ENCODE measurements at regions not wholly inside any gene's neighbourhood (a gene's known extent, or its start where the extent isn't known, plus 50 kb on each side); places are given as distances from the start of the nearest gene placed in this dataset.
"Not testable (repeated sequence)": the region's sequence is repeated elsewhere in the genome, so short reads cannot be mapped to it uniquely, and the experiment has no call there.

DNA sequence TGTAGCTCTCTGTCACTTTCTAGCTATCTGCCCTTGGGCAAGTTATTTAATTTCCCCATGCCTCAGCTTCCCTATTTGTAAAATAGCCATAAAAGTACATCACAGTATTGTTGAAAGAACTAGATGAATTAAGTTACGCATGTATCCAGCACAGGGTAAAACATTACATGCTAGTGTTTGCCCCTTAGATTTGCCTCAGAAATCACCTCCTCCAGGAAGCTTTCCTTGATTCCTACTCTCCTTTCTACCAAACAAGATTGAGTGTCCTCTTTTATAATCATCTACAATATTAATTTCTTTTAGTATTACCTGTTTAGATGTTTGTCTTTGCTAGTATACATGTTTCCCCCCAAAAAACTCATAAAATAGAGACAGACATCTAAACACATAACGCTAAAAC, 369.5 kb downstream of the GBA3 start:
- DNase-seq, result no peak

- no peak for DNase-seq
These were observed 368.7 kb downstream of the GBA3 start for GRCh38 chr4:23061431-23061830.

GRCh38 chr4:23060776-23061175, 368.0 kb downstream of the GBA3 start:
- DNase-seq, result no peak

- DNase-seq, result no peak
These were observed 365.5 kb downstream of the GBA3 start for GRCh38 chr4:23058165-23058776.

DNA sequence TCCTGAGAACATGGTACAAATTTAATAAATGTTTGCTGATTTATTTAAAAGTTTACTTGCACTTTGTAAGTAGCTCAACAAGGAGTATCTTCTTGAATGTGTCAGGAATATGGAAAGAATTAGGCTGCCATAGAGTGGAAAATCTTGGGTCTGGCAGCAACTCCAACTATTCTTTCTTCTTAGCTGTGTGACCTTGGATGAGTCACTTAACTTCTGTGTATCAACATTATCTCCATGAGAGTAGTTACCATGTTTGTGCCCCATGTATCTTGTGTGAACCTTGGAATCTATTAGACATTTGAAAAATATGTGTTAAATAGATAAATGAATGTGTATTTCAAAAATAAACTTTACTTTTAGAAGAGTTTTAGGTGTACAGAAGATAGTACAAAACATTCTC, 348.8 kb downstream of the GBA3 start:
- DNase-seq, result no peak

- DNase-seq, result no peak
These were observed 347.8 kb downstream of the GBA3 start for GRCh38 chr4:23040539-23040938.

DNA sequence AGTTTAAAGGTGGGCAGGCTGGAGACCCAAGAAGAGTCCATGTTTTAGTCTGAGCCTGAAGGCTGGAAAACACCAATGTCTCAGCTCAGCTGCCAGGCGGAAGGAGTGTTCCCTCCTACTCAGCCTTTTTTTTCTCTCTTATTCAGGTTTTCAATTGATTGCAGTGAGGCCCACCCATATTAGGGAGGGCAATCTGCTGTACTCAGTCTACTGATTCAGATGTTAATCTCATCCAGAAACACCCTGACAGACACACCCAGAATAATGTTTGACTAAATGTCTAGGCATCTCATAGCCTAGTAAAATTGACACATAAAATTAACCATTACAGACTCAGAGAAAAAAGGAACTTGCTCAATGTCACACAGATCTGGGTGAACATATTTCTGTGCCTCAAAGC, 347.1 kb downstream of the GBA3 start:
- no peak for DNase-seq

- peak; percentile 31 for DNase-seq
These were observed 346.1 kb downstream of the GBA3 start for GRCh38 chr4:23038626-23039491.

DNA sequence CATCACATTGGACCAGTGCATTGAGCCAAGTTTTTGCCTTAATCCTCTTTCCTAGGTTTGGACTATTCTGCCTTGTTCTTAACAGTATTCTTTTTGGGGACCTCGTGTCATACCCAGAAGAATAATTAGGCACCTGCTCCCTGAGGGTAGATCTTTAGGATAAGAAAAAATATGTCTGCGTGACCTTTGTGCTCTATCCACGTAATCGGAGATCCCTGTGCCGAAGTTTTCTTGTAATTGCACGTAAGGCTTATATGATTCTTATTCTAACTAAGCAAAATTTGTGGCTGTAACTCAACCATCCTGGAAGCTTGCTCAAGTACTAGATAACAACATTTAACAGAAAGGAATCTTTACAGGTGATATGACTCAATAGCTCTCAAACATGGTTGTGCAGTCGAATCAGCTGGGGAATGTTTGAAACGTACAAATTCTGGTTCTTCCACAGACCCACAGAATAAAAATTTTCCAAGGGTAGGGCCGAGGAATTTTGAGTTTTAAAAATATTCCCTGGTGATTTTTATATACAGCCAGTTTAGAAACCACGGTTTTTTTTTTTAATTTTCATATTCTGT, 344.3 kb downstream of the GBA3 start:
- no peak for DNase-seq

GRCh38 chr4:23036503-23036902, 343.8 kb downstream of the GBA3 start:
- no peak for DNase-seq

GRCh38 chr4:23035521-23036056, 342.9 kb downstream of the GBA3 start:
- no peak for DNase-seq

- DNase-seq, result no peak
These were observed 342.0 kb downstream of the GBA3 start for GRCh38 chr4:23034731-23035130.

DNA sequence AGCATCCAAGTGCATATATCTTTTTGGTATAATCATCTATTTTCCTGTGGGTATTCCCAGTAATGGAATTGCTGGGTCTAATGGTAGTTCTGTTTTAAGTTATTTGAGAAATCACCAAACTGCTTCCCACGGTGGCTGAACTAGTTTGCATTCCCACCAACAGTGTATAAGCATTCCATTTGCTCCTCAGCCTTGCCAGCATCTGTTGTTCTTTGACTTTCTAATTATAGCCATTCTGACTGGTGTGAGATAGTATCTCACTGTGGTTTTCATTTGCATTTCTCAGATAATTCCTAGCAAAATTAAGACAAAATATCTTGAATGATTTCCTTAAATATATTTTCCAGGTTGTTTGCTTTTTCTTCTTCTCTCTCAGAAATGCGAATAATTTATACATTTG, 341.1 kb downstream of the GBA3 start:
- no peak for DNase-seq

GRCh38 chr4:23028875-23029274, 336.1 kb downstream of the GBA3 start:
- no peak for DNase-seq

- no peak for DNase-seq
These were observed 330.9 kb downstream of the GBA3 start for GRCh38 chr4:23023666-23024065.

DNA sequence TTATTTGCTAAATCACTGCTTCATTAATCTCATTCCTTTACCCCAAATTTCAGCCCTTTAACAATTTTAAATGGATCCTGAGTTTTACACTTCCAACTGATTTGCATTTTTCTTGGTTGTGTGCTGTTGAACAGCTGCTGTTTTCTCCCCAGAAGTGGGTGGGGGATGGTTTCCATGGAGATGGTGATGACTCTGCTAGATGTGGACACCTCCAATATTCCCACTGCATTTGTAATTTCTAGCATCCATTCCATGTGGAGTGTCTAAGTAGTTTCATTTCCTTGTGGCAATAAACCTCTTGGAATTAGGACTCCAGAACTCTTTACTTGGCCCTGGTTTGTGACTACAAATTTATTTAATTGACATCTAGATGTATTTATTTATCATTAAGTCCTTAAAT, 330.4 kb downstream of the GBA3 start:
- peak; percentile 29 for DNase-seq

- no peak for DNase-seq
These were observed 329.3 kb downstream of the GBA3 start for GRCh38 chr4:23022032-23022431.

- no peak for DNase-seq
These were observed 328.3 kb downstream of the GBA3 start for GRCh38 chr4:23021040-23021439.

DNA sequence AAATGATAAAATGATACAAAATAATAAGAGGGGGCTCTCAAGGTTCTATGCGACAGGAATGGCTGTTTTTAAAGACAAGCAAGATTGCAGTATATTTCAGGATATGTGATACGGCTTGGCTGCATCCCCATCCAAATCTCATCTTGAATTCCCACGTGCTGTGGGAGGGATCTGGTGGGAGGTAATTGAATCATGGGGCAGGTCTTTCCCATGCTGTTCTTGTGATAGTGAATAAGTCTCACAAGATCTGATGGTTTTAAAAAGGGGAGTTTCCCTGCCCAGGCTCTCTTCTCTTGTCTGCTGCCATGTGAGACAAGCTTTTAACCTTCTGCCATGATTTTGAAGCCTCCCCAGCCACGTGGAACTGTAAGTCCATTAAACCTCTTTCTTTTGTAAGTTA, 327.7 kb downstream of the GBA3 start:
- not testable (repeated sequence) for DNase-seq

GRCh38 chr4:23016981-23017380, 324.2 kb downstream of the GBA3 start:
- DNase-seq, result no peak

- no peak for DNase-seq
These were observed 323.1 kb downstream of the GBA3 start for GRCh38 chr4:23015821-23016220.

DNA sequence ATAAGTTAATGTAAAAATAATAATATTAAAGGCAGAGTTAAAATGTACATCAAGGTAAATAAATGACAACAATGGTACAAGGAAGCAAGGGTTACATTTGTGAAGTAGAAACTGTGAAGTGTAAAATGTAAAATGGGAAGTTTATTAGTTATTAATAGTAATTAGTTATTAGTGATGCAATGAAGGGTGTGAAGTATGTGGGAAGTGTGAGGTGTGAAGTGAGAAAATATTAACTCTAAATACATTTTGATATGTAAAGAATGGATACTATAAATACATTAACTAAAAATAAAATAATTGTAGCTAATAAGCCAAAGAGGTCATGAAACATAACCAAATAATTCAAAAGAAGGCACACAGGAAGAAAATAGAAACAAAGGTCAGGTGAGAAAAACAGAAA, 316.4 kb downstream of the GBA3 start:
- DNase-seq, result no peak

DNA sequence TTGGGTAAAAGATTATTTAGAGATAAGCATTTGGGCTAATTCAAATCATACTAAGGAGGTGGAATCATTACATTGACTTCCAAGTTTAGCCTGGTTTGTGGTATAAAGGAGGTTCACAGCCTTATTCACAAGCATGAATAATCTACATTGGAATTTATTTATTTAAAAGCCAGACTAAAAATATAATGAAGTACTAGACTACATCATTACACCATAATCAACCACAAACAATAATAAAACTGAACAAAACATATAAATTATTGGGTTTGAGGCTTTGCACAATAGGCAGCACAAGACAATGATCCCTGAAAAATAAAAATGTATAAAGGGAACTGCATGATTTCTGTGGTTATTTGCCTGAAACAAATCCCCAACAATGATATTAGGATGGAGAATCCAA, 314.0 kb downstream of the GBA3 start:
- DNase-seq, result no peak

DNA sequence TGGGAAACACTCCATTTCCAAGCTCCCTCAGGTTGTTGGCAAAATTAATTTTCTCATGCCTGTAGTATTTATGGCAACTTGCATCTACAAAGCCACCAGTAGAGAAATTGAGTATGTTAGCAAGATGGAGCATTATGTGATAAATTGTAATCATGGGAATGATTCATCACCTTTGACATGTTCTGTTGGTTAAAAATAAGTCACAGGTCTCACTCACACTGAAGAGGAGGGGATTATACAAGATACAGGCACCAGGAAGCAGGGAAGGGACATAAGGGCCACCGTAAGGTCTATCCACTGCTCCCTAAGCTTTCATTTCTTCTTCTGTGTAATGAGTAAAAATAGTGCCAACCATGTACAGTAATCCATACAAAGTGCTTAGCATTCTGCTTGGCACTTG, 313.0 kb downstream of the GBA3 start:
- no peak for DNase-seq

Data from NCI-H774 (cell line).